SK-N-SH treated with all-trans-retinoic acid at 6 μM for 48 hours (cell line): ENCODE measurements at regions not wholly inside any gene's neighbourhood (a gene's known extent, or its start where the extent isn't known, plus 50 kb on each side); places are given as distances from the start of the nearest gene placed in this dataset.
A peak's percentile ranks its signal among the peaks of the same experiment; 100 is the strongest.

Source experiments
- ATAC-seq: fragments of 200-7000 bp; cut with Tn5 transposase; 3 replicates; pipeline ENCODE4 v1.9.1; 2020; ENCODE audit warnings: mild to moderate bottlenecking, moderate library complexity
- ARNTL ChIP-seq: fragments of 450-650 bp; formaldehyde crosslinking; IDR thresholded peaks from 2 replicates; pipeline ENCODE4 v1.5.0; 2020; ENCODE audit warnings: low read depth, mild to moderate bottlenecking, moderate library complexity, borderline replicate concordance
- BACH2 ChIP-seq: fragments of 250-450 bp; sonication (Bioruptor Pico); IDR thresholded peaks from 2 replicates; pipeline ENCODE4 v1.9.0; 2021; ENCODE audit warnings: mild to moderate bottlenecking, borderline replicate concordance
- CSDC2 ChIP-seq: fragments of 250-450 bp; sonication (Bioruptor Pico); IDR thresholded peaks from 2 replicates; pipeline ENCODE4 v1.5.0; 2020; ENCODE audit warnings: mild to moderate bottlenecking, moderate library complexity
- ESRRG ChIP-seq: fragments of 250-450 bp; sonication (Bioruptor Pico); IDR thresholded peaks from 2 replicates; pipeline ENCODE4 v1.6.1; 2021; ENCODE audit warnings: mild to moderate bottlenecking
- GLIS3 ChIP-seq: fragments of 250-450 bp; sonication (Bioruptor Pico); IDR thresholded peaks from 2 replicates; pipeline ENCODE4 v1.5.0; 2020; ENCODE audit warnings: mild to moderate bottlenecking, moderate library complexity
- ISL1 ChIP-seq: fragments of 250-450 bp; sonication (Bioruptor Pico); IDR thresholded peaks from 2 replicates; pipeline ENCODE4 v2.1.2; 2022; ENCODE audit warnings: mild to moderate bottlenecking, moderate library complexity
- OSR1 ChIP-seq: fragments of 250-450 bp; sonication (Bioruptor Pico); IDR thresholded peaks from 2 replicates; pipeline ENCODE4 v1.8.0; 2022; ENCODE audit warnings: moderate library complexity, mild to moderate bottlenecking, inconsistent platforms
- PPARA ChIP-seq: fragments of 250-450 bp; sonication (Bioruptor Pico); IDR thresholded peaks from 2 replicates; pipeline ENCODE4 v1.5.0; 2020; ENCODE audit warnings: mild to moderate bottlenecking, borderline replicate concordance
- RARB ChIP-seq: fragments of 250-450 bp; sonication (Bioruptor Pico); IDR thresholded peaks from 2 replicates; pipeline ENCODE4 v1.8.0; 2021; ENCODE audit warnings: mild to moderate bottlenecking, moderate library complexity
- TCF4 ChIP-seq: fragments of 250-450 bp; sonication (Bioruptor Pico); IDR thresholded peaks from 2 replicates; pipeline ENCODE4 v1.8.0; 2021; ENCODE audit warnings: mild to moderate bottlenecking, moderate library complexity, borderline replicate concordance
- ZC3H10 ChIP-seq: fragments of 250-450 bp; sonication (Bioruptor Pico); IDR thresholded peaks from 2 replicates; pipeline ENCODE4 v1.5.1; 2021; ENCODE audit warnings: mild to moderate bottlenecking, moderate library complexity
- ZFP3 ChIP-seq: fragments of 250-450 bp; sonication (Bioruptor Pico); IDR thresholded peaks from 2 replicates; pipeline ENCODE4 v1.5.0; 2020; ENCODE audit warnings: mild to moderate bottlenecking, moderate library complexity
- ZFP30 ChIP-seq: fragments of 450-650 bp; formaldehyde crosslinking; IDR thresholded peaks from 2 replicates; pipeline ENCODE4 v1.5.0; 2022; ENCODE audit warnings: mild to moderate bottlenecking, moderate library complexity
- ZNF565 ChIP-seq: fragments of 450-650 bp; formaldehyde crosslinking; conservative IDR thresholded peaks from 2 replicates; pipeline ENCODE4 v1.5.0; 2020; ENCODE audit warnings: low read depth, mild to moderate bottlenecking, moderate library complexity
- ZNF70 ChIP-seq: fragments of 450-650 bp; formaldehyde crosslinking; IDR thresholded peaks from 2 replicates; pipeline ENCODE4 v1.5.0; 2020; ENCODE audit warnings: mild to moderate bottlenecking, moderate library complexity
- ZNF8 ChIP-seq: fragments of 450-650 bp; formaldehyde crosslinking; IDR thresholded peaks from 2 replicates; pipeline ENCODE4 v1.5.0; 2020; ENCODE audit warnings: mild to moderate bottlenecking, moderate library complexity
- TF ChIP-seq, protein P1 (sequence below): fragments of 250-450 bp; sonication (Bioruptor Pico); IDR thresholded peaks from 2 replicates; pipeline ENCODE4 v1.8.0; 2020; ENCODE audit warnings: mild to moderate bottlenecking, moderate library complexity, borderline replicate concordance
- TF ChIP-seq, protein P2 (sequence below): fragments of 250-450 bp; sonication (Bioruptor Pico); IDR thresholded peaks from 2 replicates; pipeline ENCODE4 v1.5.1; 2021; ENCODE audit warnings: mild to moderate bottlenecking, moderate library complexity
- TF ChIP-seq, protein P3 (sequence below): fragments of 250-450 bp; sonication (Bioruptor Pico); IDR thresholded peaks from 2 replicates; pipeline ENCODE4 v1.5.0; 2020; ENCODE audit warnings: mild to moderate bottlenecking, moderate library complexity

GRCh38 chr5:158392753-158393152 is 533.8 kb upstream of the CLINT1 start:
- ATAC-seq, result no peak
- TF ChIP-seq, protein P1, sequence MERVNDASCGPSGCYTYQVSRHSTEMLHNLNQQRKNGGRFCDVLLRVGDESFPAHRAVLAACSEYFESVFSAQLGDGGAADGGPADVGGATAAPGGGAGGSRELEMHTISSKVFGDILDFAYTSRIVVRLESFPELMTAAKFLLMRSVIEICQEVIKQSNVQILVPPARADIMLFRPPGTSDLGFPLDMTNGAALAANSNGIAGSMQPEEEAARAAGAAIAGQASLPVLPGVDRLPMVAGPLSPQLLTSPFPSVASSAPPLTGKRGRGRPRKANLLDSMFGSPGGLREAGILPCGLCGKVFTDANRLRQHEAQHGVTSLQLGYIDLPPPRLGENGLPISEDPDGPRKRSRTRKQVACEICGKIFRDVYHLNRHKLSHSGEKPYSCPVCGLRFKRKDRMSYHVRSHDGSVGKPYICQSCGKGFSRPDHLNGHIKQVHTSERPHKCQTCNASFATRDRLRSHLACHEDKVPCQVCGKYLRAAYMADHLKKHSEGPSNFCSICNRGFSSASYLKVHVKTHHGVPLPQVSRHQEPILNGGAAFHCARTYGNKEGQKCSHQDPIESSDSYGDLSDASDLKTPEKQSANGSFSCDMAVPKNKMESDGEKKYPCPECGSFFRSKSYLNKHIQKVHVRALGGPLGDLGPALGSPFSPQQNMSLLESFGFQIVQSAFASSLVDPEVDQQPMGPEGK (CRISPR knock-in tag), result no peak
- TF ChIP-seq ZNF8 (CRISPR knock-in tag), result no peak

- ATAC-seq, result peak; percentile 56; the same call in 2 of the 3 replicates
- no peak for TF ChIP-seq ESRRG (CRISPR knock-in tag)
- TF ChIP-seq ZFP3 (CRISPR knock-in tag), result no peak
- TF ChIP-seq, protein P2, sequence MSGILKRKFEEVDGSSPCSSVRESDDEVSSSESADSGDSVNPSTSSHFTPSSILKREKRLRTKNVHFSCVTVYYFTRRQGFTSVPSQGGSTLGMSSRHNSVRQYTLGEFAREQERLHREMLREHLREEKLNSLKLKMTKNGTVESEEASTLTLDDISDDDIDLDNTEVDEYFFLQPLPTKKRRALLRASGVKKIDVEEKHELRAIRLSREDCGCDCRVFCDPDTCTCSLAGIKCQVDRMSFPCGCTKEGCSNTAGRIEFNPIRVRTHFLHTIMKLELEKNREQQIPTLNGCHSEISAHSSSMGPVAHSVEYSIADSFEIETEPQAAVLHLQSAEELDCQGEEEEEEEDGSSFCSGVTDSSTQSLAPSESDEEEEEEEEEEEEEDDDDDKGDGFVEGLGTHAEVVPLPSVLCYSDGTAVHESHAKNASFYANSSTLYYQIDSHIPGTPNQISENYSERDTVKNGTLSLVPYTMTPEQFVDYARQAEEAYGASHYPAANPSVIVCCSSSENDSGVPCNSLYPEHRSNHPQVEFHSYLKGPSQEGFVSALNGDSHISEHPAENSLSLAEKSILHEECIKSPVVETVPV (CRISPR knock-in tag), result no peak
- no peak for TF ChIP-seq ISL1
- TF ChIP-seq GLIS3 (CRISPR knock-in tag), result no peak
- no peak for TF ChIP-seq CSDC2 (CRISPR knock-in tag)
- TF ChIP-seq ZNF70 (CRISPR knock-in tag), result no peak
Measured at GRCh38 chr5:158390577-158390976, 531.6 kb upstream of the CLINT1 start.

DNA sequence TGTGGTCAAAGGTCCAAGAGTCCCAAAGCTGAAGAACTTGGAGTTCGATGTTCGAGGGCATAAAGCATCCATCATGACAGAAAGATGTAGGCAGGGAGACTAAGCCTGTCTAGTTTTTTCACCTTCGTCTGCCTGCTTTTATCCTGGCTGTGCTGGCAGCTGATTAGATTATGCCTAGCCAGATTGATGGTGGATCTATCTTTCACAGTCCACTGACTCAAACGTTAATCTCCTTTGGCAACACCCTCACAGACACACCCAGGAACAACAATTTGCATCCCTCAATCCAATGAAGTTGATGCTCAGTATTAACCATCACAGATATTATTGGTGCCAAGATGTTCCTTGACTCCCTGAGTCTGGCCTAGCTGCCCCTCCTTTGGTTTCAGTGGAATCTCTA is 530.8 kb upstream of the CLINT1 start:
- no peak for TF ChIP-seq CSDC2 (CRISPR knock-in tag)
- TF ChIP-seq ARNTL (CRISPR knock-in tag), result no peak
- no peak for TF ChIP-seq BACH2 (CRISPR knock-in tag)
- no peak for TF ChIP-seq ZNF70 (CRISPR knock-in tag)
- no peak for ATAC-seq

DNA sequence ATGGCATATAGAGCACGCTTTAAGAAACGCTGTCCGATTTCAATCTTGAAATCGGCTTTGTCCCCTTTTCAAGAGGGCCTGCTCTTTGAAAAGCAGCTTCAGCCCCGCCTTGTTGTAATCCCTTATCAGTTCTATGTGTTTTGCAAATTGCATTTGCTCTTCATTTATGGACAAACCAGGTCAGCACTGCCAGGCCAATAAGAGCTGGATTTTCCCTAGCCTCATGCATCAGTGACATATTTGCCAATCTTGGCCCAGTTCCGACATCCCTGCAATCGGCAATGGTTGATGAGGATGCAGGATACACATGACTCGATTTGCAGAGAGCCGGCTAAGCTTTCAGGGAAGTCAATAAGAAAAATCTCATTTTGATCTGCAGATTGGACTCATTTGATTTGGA is 529.1 kb upstream of the CLINT1 start:
- ATAC-seq, result no peak
- TF ChIP-seq CSDC2 (CRISPR knock-in tag) (no peak), ISL1 (no peak), TCF4 (CRISPR knock-in tag) (peak; percentile 64), RARB (no peak)
- TF ChIP-seq, protein P3, sequence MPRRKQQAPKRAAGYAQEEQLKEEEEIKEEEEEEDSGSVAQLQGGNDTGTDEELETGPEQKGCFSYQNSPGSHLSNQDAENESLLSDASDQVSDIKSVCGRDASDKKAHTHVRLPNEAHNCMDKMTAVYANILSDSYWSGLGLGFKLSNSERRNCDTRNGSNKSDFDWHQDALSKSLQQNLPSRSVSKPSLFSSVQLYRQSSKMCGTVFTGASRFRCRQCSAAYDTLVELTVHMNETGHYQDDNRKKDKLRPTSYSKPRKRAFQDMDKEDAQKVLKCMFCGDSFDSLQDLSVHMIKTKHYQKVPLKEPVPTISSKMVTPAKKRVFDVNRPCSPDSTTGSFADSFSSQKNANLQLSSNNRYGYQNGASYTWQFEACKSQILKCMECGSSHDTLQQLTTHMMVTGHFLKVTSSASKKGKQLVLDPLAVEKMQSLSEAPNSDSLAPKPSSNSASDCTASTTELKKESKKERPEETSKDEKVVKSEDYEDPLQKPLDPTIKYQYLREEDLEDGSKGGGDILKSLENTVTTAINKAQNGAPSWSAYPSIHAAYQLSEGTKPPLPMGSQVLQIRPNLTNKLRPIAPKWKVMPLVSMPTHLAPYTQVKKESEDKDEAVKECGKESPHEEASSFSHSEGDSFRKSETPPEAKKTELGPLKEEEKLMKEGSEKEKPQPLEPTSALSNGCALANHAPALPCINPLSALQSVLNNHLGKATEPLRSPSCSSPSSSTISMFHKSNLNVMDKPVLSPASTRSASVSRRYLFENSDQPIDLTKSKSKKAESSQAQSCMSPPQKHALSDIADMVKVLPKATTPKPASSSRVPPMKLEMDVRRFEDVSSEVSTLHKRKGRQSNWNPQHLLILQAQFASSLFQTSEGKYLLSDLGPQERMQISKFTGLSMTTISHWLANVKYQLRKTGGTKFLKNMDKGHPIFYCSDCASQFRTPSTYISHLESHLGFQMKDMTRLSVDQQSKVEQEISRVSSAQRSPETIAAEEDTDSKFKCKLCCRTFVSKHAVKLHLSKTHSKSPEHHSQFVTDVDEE (CRISPR knock-in tag), result peak; percentile 20; the same call in 1 of the 2 replicates
- TF ChIP-seq, protein P1 (CRISPR knock-in tag), result no peak

DNA sequence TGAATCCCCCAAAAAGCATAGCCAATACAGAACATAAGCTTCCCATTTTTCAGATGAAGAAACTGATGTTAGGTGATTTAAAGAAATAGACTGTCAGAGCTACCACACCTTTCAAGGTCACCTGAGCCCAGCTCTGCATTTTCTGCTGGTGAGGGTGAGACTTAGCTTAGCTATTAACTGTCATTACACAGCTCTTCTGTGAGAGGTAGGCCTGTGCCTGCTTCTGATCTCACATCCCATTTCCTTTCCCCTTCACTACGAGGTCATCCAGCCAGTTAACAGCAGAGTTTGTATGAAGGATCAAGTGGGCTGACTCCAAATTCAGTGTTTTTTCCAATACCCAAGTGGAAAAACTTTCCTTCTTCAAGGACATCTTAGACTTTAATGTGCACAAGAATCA is 528.6 kb upstream of the CLINT1 start:
- no peak for TF ChIP-seq ZC3H10 (CRISPR knock-in tag)
- TF ChIP-seq RARB, result no peak
- no peak for TF ChIP-seq ZFP3 (CRISPR knock-in tag)
- TF ChIP-seq ISL1, result no peak
- TF ChIP-seq, protein P3 (CRISPR knock-in tag), result no peak
- TF ChIP-seq ZNF565 (CRISPR knock-in tag), result no peak
- no peak for TF ChIP-seq ZFP30 (CRISPR knock-in tag)
- no peak for TF ChIP-seq ESRRG (CRISPR knock-in tag)
- TF ChIP-seq BACH2 (CRISPR knock-in tag), result no peak
- TF ChIP-seq OSR1, result no peak
- no peak for TF ChIP-seq PPARA (CRISPR knock-in tag)
- no peak for TF ChIP-seq TCF4 (CRISPR knock-in tag)
- no peak for ATAC-seq
